ENCODE measurements at regions not wholly inside any gene's neighbourhood (a gene's known extent, or its start where the extent isn't known, plus 50 kb on each side); places are given as distances from the start of the nearest gene placed in this dataset. TPM values are rescaled to one million over a fixed set of nuclear protein-coding genes. Genes with fewer than 3 reads are reported as not detected.

DNA sequence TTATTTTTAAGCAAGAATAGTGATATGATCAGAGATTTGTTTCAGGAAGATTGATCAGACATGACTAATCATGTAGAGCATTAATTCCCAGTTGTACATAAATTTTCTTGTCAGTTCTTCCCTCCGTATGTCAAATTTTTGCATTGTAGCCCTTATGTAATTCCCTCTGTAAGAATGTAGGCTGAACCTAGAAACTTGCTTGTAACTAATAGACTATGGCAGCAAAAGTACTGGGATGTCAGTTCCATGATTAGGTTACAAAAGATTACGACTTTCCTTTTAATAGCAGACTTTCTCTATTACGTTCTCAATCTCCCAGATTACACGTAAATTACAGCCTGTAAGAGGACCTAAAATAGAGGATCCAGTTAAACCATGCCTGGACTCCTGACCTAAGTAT is 79.4 kb upstream of the EPHA7 start:
- Histone ChIP-seq H3K4me3 (ENCODE audit: low read length) (no peak overlapping the region), H3K9ac (ENCODE audit: low read depth, low read length) (no peak overlapping the region), H3K36me3 (ENCODE audit: insufficient read depth, low read length) (no peaks in the 10 kb centered on the region), H3K4me1 (ENCODE audit: control insufficient read depth, insufficient read depth, low read length) (no peaks in the 10 kb centered on the region), H3K9me3 (replicated peaks; ENCODE audit: low read length) (no peaks in the 10 kb centered on the region), H3K27me3 (ENCODE audit: control insufficient read depth, insufficient read depth, low read length) (no peaks in the 10 kb centered on the region), H3K4me2 (ENCODE audit: low read length) (no peak overlapping the region)

DNA sequence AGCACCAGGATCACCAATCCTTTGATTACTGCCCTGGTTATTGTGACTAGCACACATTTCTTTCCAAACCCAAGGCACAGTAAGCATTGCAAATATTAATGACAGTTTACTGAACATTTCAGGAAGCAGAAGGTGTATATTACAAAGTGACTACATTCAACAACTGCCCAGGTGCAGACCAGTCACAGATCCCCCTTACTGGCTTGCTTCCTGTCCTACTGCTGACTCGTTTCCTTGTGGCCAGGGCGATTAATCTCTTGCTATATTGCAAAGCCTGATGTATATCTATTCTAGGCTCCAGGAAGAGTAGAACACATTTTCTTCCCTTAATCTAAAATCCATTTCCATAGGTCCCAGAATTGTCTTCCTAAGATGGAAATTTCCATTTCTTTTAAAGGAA is 77.2 kb upstream of the EPHA7 start:
- no peaks in the 10 kb centered on the region for H3K27me3 ChIP-seq (ENCODE audit: control insufficient read depth, insufficient read depth, low read length)
- no peaks in the 10 kb centered on the region for H3K9me3 ChIP-seq (replicated peaks; ENCODE audit: low read length)
- no peaks in the 10 kb centered on the region for H3K4me1 ChIP-seq (ENCODE audit: control insufficient read depth, insufficient read depth, low read length)
- H3K9ac ChIP-seq (ENCODE audit: low read depth, low read length): no peak overlapping the region
- H3K4me3 ChIP-seq (ENCODE audit: low read length): no peak overlapping the region
- H3K36me3 ChIP-seq (ENCODE audit: insufficient read depth, low read length): no peaks in the 10 kb centered on the region
- H3K4me2 ChIP-seq (ENCODE audit: low read length): no peak overlapping the region

DNA sequence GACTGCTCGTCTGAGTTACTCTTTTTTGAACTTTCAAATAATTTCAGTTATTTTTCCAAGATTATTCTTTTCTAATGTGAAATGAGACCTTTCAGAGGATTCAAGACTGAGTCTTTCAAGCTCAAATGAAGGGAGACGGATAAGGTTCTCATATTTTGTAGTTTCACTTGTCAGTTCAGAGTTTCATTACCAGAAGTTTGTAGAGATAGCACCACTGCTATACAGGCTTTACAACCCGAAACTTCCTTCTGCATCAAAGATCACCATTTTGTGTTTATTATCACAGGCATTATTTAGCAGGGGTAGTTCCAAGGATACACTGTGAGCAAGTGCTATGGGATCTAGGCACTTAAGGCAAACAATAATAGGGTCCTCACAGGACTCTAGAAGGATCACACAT is 74.7 kb upstream of the EPHA7 start:
- Histone ChIP-seq H3K36me3 (ENCODE audit: insufficient read depth, low read length) (no peaks in the 10 kb centered on the region), H3K9ac (ENCODE audit: low read depth, low read length) (no peak overlapping the region), H3K27me3 (ENCODE audit: control insufficient read depth, insufficient read depth, low read length) (no peaks in the 10 kb centered on the region), H3K4me2 (ENCODE audit: low read length) (no peak overlapping the region), H3K4me3 (ENCODE audit: low read length) (no peak overlapping the region), H3K9me3 (replicated peaks; ENCODE audit: low read length) (no peaks in the 10 kb centered on the region), H3K4me1 (ENCODE audit: control insufficient read depth, insufficient read depth, low read length) (no peaks in the 10 kb centered on the region)

DNA sequence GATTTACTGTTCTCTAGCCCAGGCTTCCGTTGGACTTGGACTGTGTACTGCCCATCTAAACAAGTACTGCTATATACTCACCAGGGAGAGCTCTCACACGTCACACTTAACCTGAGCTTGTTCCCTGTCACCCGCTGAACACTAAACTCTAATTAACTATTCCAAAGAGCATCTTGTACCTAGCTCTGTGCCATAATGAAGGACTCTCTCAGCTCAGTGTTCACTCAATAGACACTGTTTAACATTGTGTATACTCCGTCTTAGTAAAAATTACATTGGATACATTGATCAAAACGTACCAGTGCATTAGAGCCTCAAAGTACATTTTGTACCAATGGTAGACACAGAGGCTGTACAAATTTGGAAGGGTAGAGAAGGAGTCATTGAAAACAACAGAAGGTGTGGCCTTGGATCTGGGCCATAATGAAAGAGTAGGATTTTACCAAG is 55.4 kb upstream of the EPHA7 start:
- Histone ChIP-seq H3K4me3 (ENCODE audit: low read length) (no peak overlapping the region), H3K9me3 (replicated peaks; ENCODE audit: low read length) (no peaks in the 10 kb centered on the region), H3K4me2 (ENCODE audit: low read length) (no peak overlapping the region), H3K36me3 (ENCODE audit: insufficient read depth, low read length) (no peaks in the 10 kb centered on the region), H3K27me3 (ENCODE audit: control insufficient read depth, insufficient read depth, low read length) (no peaks in the 10 kb centered on the region), H3K9ac (ENCODE audit: low read depth, low read length) (no peak overlapping the region), H3K4me1 (ENCODE audit: control insufficient read depth, insufficient read depth, low read length) (no peaks in the 10 kb centered on the region)

DNA sequence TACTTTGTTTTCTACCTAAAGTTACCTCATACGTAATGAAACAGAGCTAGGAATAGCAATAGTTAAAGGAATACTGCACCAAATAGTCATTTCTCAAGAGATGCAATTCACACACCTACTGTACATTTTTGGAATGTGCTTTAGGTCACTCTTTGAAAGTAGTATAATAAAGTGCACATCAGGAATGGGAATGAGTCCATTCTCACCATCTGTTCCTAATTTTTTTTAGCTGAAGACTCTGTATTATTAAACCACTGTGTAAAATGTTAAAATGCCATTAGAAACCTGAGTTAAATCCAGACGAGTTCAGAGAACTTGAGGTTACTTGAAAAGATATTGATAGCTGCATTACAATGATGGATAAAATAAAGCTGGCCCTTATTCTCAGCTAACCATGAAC is 51.9 kb upstream of the EPHA7 start:
- Histone ChIP-seq H3K36me3 (ENCODE audit: insufficient read depth, low read length) (no peaks in the 10 kb centered on the region), H3K9ac (ENCODE audit: low read depth, low read length) (no peak overlapping the region), H3K4me1 (ENCODE audit: control insufficient read depth, insufficient read depth, low read length) (no peaks in the 10 kb centered on the region), H3K9me3 (replicated peaks; ENCODE audit: low read length) (no peaks in the 10 kb centered on the region), H3K27me3 (ENCODE audit: control insufficient read depth, insufficient read depth, low read length) (no peaks in the 10 kb centered on the region), H3K4me2 (ENCODE audit: low read length) (no peak overlapping the region), H3K4me3 (ENCODE audit: low read length) (no peak overlapping the region)

Small RNAs in the stretch of these regions (small RNA-seq; reads per million reads assigned to genes)
- not detected for gene AL078595.1
- gene RF00425: not detected

Data from skeletal muscle satellite cell (primary cell).